Gastroesophageal sphincter (tissue), 3 donors: ENCODE measurements at regions not wholly inside any gene's neighbourhood (a gene's known extent, or its start where the extent isn't known, plus 50 kb on each side); places are given as distances from the start of the nearest gene placed in this dataset.

ENCODE experiments used
- EP300 ChIP-seq: sonication (generic); formaldehyde crosslinking; IDR thresholded peaks from one replicate; pipeline ENCODE4 v1.6.1; 2017; ENCODE audit warnings: antibody characterized with exemption, mild to moderate bottlenecking
- POLR2A ChIP-seq, 2 donors: fragments of 450-650 bp; IDR thresholded peaks; one replicate each; pipeline ENCODE4 v1.6.1; 2017; ENCODE audit warnings: antibody characterized with exemption in 2 of 2, mild to moderate bottlenecking in 2 of 2, moderate library complexity in 1 of 2
- POLR2AphosphoS5 ChIP-seq: sonication (generic); formaldehyde crosslinking; IDR thresholded peaks from one replicate; pipeline ENCODE4 v1.6.1; 2017; ENCODE audit warnings: antibody characterized with exemption
- TF ChIP-seq, protein P1 (sequence below), 4 experiments: fragments of 200-600 bp in 2 of 4; fragments of 450-650 bp in 2 of 4; sonication (generic) in 1 of 4; IDR thresholded peaks; one replicate each; pipeline ENCODE4 v1.5.1; 2017 to 2019; ENCODE audit warnings: antibody characterized with exemption in 4 of 4, mild to moderate bottlenecking in 2 of 4, moderate library complexity in 2 of 4

DNA sequence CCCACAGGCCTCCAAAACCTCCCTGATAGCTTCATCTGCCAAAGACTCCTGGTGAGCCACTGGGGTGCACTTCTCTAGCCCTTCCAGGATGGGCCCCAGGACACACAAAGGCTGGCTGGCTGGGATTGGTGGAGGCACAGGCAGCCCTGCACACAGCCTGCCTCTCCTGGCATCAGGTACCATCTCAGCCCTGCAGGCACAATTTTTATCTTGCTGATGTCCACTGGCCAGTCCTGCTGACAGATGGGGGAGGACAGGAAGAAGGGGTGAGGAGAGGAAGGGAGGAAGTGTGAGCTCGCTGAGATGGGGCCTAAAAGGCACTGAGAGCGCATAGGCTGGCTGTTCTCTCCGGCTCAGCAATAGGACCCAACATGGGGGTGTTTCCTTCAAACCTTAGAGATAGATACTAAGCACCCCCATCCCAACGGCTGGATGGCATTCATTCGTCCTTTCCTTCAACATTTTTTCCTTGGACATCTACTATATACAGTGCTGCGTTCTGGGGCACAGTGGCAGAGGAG is 92.7 kb downstream of the PJA1 start:
- TF ChIP-seq, protein P1, sequence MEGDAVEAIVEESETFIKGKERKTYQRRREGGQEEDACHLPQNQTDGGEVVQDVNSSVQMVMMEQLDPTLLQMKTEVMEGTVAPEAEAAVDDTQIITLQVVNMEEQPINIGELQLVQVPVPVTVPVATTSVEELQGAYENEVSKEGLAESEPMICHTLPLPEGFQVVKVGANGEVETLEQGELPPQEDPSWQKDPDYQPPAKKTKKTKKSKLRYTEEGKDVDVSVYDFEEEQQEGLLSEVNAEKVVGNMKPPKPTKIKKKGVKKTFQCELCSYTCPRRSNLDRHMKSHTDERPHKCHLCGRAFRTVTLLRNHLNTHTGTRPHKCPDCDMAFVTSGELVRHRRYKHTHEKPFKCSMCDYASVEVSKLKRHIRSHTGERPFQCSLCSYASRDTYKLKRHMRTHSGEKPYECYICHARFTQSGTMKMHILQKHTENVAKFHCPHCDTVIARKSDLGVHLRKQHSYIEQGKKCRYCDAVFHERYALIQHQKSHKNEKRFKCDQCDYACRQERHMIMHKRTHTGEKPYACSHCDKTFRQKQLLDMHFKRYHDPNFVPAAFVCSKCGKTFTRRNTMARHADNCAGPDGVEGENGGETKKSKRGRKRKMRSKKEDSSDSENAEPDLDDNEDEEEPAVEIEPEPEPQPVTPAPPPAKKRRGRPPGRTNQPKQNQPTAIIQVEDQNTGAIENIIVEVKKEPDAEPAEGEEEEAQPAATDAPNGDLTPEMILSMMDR (IDR thresholded peaks at IDR 0.05) = no peak
- no peak for TF ChIP-seq POLR2AphosphoS5
- TF ChIP-seq EP300 = no peak
- TF ChIP-seq POLR2A (IDR thresholded peaks at IDR 0.05) = no peak
